ENCODE measurements at regions not wholly inside any gene's neighbourhood (a gene's known extent, or its start where the extent isn't known, plus 50 kb on each side); places are given as distances from the start of the nearest gene placed in this dataset.

DNA sequence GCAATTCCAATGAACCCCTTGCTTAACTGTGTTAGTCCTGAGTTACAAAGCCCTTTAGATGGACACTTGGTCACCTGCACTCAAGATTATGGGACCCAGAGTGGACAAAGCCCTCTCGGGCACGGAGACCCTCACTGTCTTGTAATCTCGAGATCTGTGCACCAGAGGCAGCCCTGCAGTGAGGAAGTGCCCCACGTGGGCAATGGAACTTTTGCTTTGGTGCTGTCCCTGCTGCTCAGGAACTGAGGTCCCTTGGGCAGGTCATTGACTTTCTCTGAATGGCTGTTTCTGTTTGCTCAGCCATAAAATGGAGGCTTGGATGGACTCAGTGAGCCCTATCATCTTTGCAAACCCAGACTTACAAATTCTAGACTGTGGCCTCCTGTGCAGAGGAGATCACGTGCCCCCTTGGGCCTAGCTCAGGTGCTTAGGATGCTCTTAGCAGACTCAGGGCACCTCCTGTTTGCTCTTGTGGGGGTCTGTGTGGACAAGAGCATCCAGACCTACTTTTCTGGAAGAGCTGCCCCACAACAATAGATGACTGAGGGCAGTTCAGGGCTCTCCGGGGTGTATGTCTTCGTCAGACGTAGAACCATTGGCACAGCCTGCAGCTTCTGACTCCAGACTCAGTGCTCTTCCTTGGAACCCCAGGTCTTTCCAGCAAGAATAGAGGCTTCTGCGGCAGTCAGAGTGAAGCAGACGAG is 94.5 kb upstream of the HS6ST1 start:
- Histone ChIP-seq H3K27ac (ENCODE audit: low read length) (no peak overlapping the region), H3K36me3 (ENCODE audit: low read depth, low read length) (no peaks in the 10 kb centered on the region), H3K9me3 (ENCODE audit: low read length) (no peaks in the 10 kb centered on the region), H4K20me1 (ENCODE audit: low read length) (no peaks in the 10 kb centered on the region), H3K9me2 (replicated peaks; ENCODE audit: low read length) (no peaks in the 10 kb centered on the region), H3K4me1 (ENCODE audit: insufficient read depth, low read length) (peaks cover 10% of the 10 kb centered on the region), H3F3A (ENCODE audit: low read length, unreplicated experiment) (no peaks in the 10 kb centered on the region), H3K9ac (ENCODE audit: low read length) (no peak overlapping the region), H2AFZ (ENCODE audit: low read length) (no peak overlapping the region), H3K79me2 (ENCODE audit: low read length) (no peaks in the 10 kb centered on the region), H3K4me3 (ENCODE audit: low read length) (no peak overlapping the region), H3K4me2 (ENCODE audit: low read length) (no peak overlapping the region), H3K27me3 (ENCODE audit: low read length) (no peaks in the 10 kb centered on the region)
- TF ChIP-seq, protein P1, sequence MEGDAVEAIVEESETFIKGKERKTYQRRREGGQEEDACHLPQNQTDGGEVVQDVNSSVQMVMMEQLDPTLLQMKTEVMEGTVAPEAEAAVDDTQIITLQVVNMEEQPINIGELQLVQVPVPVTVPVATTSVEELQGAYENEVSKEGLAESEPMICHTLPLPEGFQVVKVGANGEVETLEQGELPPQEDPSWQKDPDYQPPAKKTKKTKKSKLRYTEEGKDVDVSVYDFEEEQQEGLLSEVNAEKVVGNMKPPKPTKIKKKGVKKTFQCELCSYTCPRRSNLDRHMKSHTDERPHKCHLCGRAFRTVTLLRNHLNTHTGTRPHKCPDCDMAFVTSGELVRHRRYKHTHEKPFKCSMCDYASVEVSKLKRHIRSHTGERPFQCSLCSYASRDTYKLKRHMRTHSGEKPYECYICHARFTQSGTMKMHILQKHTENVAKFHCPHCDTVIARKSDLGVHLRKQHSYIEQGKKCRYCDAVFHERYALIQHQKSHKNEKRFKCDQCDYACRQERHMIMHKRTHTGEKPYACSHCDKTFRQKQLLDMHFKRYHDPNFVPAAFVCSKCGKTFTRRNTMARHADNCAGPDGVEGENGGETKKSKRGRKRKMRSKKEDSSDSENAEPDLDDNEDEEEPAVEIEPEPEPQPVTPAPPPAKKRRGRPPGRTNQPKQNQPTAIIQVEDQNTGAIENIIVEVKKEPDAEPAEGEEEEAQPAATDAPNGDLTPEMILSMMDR (conservative IDR thresholded peaks at IDR 0.05; ENCODE audit: low read depth, low read length), result no peak
- no peak for TF ChIP-seq EZH2 (IDR thresholded peaks at IDR 0.05; ENCODE audit: low read length, unreplicated experiment)
- TF ChIP-seq EZH2phosphoT487 (IDR thresholded peaks at IDR 0.05; ENCODE audit: borderline replicate concordance, low read length), result no peak
- intact Hi-C loops (cut with micrococcal nuclease), result no loop called here
- POLR2A ChIA-PET (ENCODE audit: unreplicated experiment), result no interaction called here
- no TSS peak for BruUV-seq (replicated peaks)
- ATAC-seq (no peak), DNase-seq (no peak)
- CTCF ChIA-PET, result no interaction called here

DNA sequence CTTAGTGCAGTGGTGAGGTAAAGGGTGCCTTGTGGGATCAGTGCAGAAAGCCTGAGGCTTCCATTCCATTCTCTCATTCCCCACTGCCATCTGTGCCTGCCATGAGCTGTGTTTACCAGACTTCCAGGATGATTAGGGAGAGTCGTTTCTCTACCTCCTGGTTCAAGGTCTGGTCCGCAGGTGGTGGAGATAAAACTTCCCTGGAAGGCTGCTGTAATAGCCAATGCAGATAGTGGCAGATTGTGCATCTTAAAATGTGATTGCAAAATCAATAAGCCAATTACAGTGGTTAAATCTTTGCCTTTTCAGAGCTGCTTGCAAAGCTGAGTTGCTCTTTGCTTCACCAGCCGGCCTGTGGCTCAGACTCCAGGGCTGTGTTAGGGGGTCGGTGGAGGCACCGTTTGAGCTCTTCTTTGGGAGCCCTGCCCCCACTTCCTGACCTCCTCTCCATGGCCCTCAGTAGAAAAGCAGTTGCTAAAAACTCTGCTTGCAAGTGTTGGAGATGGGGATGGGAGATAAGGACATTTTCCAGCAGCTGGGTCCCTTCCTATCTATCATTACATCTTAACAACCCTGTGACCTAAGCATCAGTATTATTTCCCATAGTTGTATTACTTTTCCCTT is 95.2 kb upstream of the HS6ST1 start:
- Histone ChIP-seq H3K9ac (ENCODE audit: low read length) (no peak overlapping the region), H3K9me2 (replicated peaks; ENCODE audit: low read length) (no peaks in the 10 kb centered on the region), H3K4me3 (ENCODE audit: low read length) (no peak overlapping the region), H3K79me2 (ENCODE audit: low read length) (no peaks in the 10 kb centered on the region), H3K27me3 (ENCODE audit: low read length) (no peaks in the 10 kb centered on the region), H2AFZ (ENCODE audit: low read length) (no peak overlapping the region), H3K36me3 (ENCODE audit: low read depth, low read length) (no peaks in the 10 kb centered on the region), H3K4me2 (ENCODE audit: low read length) (no peak overlapping the region), H4K20me1 (ENCODE audit: low read length) (no peaks in the 10 kb centered on the region), H3F3A (ENCODE audit: low read length, unreplicated experiment) (no peaks in the 10 kb centered on the region), H3K4me1 (ENCODE audit: insufficient read depth, low read length) (peaks cover 4% of the 10 kb centered on the region), H3K9me3 (ENCODE audit: low read length) (no peaks in the 10 kb centered on the region), H3K27ac (ENCODE audit: low read length) (no peak overlapping the region)
- TF ChIP-seq EZH2phosphoT487 (IDR thresholded peaks at IDR 0.05; ENCODE audit: borderline replicate concordance, low read length) (no peak), EZH2 (IDR thresholded peaks at IDR 0.05; ENCODE audit: low read length, unreplicated experiment) (no peak)
- TF ChIP-seq, protein P1 (conservative IDR thresholded peaks at IDR 0.05; ENCODE audit: low read depth, low read length), result no peak
- ChIA-PET CTCF (no interaction called here), POLR2A (ENCODE audit: unreplicated experiment) (no interaction called here)
- intact Hi-C loops (cut with micrococcal nuclease), result no loop called here
- no peak for DNase-seq
- BruUV-seq (replicated peaks), result no TSS peak
- ATAC-seq, result no peak

DNA sequence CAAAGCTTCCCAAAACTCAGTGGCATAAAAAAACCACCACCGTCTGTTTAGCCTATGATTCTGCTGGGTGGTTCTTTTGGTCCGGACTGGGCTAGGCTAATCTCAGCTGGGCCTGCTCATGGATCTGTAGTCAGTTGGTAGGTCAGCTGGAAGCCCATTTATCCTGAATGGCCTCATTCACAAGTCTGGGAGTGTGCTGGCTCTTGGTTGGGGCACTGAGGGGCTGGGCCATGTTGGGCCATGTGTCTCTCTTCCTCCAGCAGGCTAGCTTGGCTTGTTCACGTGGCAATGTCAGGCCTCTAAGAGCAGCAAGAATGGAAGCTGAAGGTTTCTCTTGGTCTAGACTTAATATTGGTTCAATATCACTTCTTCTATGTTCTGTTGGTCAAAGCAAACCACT is 95.7 kb upstream of the HS6ST1 start:
- ChIA-PET CTCF (no interaction called here), POLR2A (ENCODE audit: unreplicated experiment) (interaction anchor here (0.6 kb wide), 1 partner anchor 31 kb away, joined by 3 read pairs; no protein-coding TSS in a partner anchor)
- ATAC-seq (no peak), DNase-seq (no peak)
- TF ChIP-seq, protein P1 (conservative IDR thresholded peaks at IDR 0.05; ENCODE audit: low read depth, low read length), result no peak
- TF ChIP-seq EZH2 (IDR thresholded peaks at IDR 0.05; ENCODE audit: low read length, unreplicated experiment) (no peak), EZH2phosphoT487 (IDR thresholded peaks at IDR 0.05; ENCODE audit: borderline replicate concordance, low read length) (no peak)
- Histone ChIP-seq H4K20me1 (ENCODE audit: low read length) (no peaks in the 10 kb centered on the region), H3K4me2 (ENCODE audit: low read length) (no peak overlapping the region), H2AFZ (ENCODE audit: low read length) (no peak overlapping the region), H3K27me3 (ENCODE audit: low read length) (no peaks in the 10 kb centered on the region), H3K9me2 (replicated peaks; ENCODE audit: low read length) (no peaks in the 10 kb centered on the region), H3K79me2 (ENCODE audit: low read length) (no peaks in the 10 kb centered on the region), H3K36me3 (ENCODE audit: low read depth, low read length) (no peaks in the 10 kb centered on the region), H3K9me3 (ENCODE audit: low read length) (no peaks in the 10 kb centered on the region), H3K9ac (ENCODE audit: low read length) (no peak overlapping the region), H3K27ac (ENCODE audit: low read length) (no peak overlapping the region), H3F3A (ENCODE audit: low read length, unreplicated experiment) (no peaks in the 10 kb centered on the region), H3K4me1 (ENCODE audit: insufficient read depth, low read length) (no peaks in the 10 kb centered on the region), H3K4me3 (ENCODE audit: low read length) (no peak overlapping the region)
- intact Hi-C loops (cut with micrococcal nuclease), result no loop called here
- BruUV-seq (replicated peaks), result no TSS peak
